Lower leg skin (tissue), 4 donors: ENCODE measurements at regions not wholly inside any gene's neighbourhood (a gene's known extent, or its start where the extent isn't known, plus 50 kb on each side); places are given as distances from the start of the nearest gene placed in this dataset.

Experiments
- DNase-seq, 2 donors: peaks; one replicate each; pipeline ENCODE4 v3.0.0-alpha.2; 2019; ENCODE audit warnings: low spot score in 2 of 2
- H3K4me3 ChIP-seq: fragments of 200-600 bp; sonication (generic); 2 replicates; pipeline ENCODE4 v1.5.1; 2017; ENCODE audit warnings: mild to moderate bottlenecking, low read depth; ENCODE audit not compliant: poor library complexity, severe bottlenecking
- CTCF ChIP-seq, 3 donors: fragments of 450-650 bp; IDR thresholded peaks; one replicate each; pipeline ENCODE4 v1.5.1; 2016; ENCODE audit warnings: antibody characterized with exemption in 3 of 3, mild to moderate bottlenecking in 3 of 3, moderate library complexity in 2 of 3
- POLR2A ChIP-seq, 2 donors: fragments of 450-650 bp; IDR thresholded peaks; one replicate each; pipeline ENCODE4 v1.6.1; 2016 to 2017; ENCODE audit warnings: antibody characterized with exemption in 2 of 2, mild to moderate bottlenecking in 1 of 2, moderate library complexity in 1 of 2
- WGBS, 2 donors: methylation state at CpG; one replicate each; pipeline ENCODE4 v1.1.5; 2018; 5-methylcytosine and 5-hydroxymethylcytosine counted together
- intact Hi-C: fragments of 100-400 bp; cut with DNase I; formaldehyde crosslinking; loops from one replicate; pipeline ENCODE4 v1.15.0; 2023; ENCODE audit warnings: low total_unique reads

GRCh38 chr5:91651704-91652103 is 268.6 kb upstream of the ARRDC3 start:
- intact Hi-C loops, result no loop called here
- TF ChIP-seq CTCF (IDR thresholded peaks at IDR 0.05) (no peak), POLR2A (IDR thresholded peaks at IDR 0.05) (no peak)
- H3K4me3 ChIP-seq, result no peak overlapping the region
- no peak for DNase-seq

- no peak for DNase-seq
- no peak overlapping the region for H3K4me3 ChIP-seq
- intact Hi-C loops, result no loop called here
- 88 to 92% methylated on average over 4 of the region's 4 CpGs for WGBS, 2 donors
- no peak for TF ChIP-seq CTCF (IDR thresholded peaks at IDR 0.05)
These were observed 262.2 kb upstream of the ARRDC3 start for GRCh38 chr5:91645347-91645746.

- WGBS, 2 donors, result 44 to 57% methylated on average over 2 of the region's 2 CpGs
- H3K4me3 ChIP-seq, result no peak overlapping the region
- no peak for TF ChIP-seq POLR2A (IDR thresholded peaks at IDR 0.05)
- no peak for TF ChIP-seq CTCF (IDR thresholded peaks at IDR 0.05)
- DNase-seq, result no peak
- intact Hi-C loops, result no loop called here
These were observed 260.7 kb upstream of the ARRDC3 start for GRCh38 chr5:91643797-91644196.

GRCh38 chr5:91642581-91642980 is 259.5 kb upstream of the ARRDC3 start:
- no peak for TF ChIP-seq CTCF (IDR thresholded peaks at IDR 0.05)
- no peak for TF ChIP-seq POLR2A (IDR thresholded peaks at IDR 0.05)
- 82 to 86% methylated on average over 5 of the region's 5 CpGs for WGBS, 2 donors
- H3K4me3 ChIP-seq, result no peak overlapping the region
- no peak for DNase-seq
- intact Hi-C loops, result no loop called here

- 0 to 1% methylated on average over 2 of the region's 2 CpGs for WGBS, 2 donors
- TF ChIP-seq CTCF (IDR thresholded peaks at IDR 0.05), result no peak
- TF ChIP-seq POLR2A (IDR thresholded peaks at IDR 0.05), result no peak
- DNase-seq, result no peak
- intact Hi-C loops, result no loop called here
- H3K4me3 ChIP-seq, result no peak overlapping the region
These were observed 258.7 kb upstream of the ARRDC3 start for GRCh38 chr5:91641730-91642350.

- TF ChIP-seq CTCF (IDR thresholded peaks at IDR 0.05) (no peak), POLR2A (IDR thresholded peaks at IDR 0.05) (no peak)
- DNase-seq, result no peak
- intact Hi-C loops, result no loop called here
- H3K4me3 ChIP-seq, result no peak overlapping the region
- WGBS, 2 donors, result 45 to 52% methylated on average over 3 of the region's 3 CpGs
These were observed 256.6 kb upstream of the ARRDC3 start for GRCh38 chr5:91639744-91640143.
